ENCODE measurements at regions not wholly inside any gene's neighbourhood (a gene's known extent, or its start where the extent isn't known, plus 50 kb on each side); places are given as distances from the start of the nearest gene placed in this dataset.

GRCh38 chr13:37375724-37376123, 222.8 kb downstream of the POSTN start:
- TF ChIP-seq CTCF (IDR thresholded peaks at IDR 0.05) (no peak), POLR2AphosphoS5 (IDR thresholded peaks at IDR 0.05) (no peak), POLR2A (IDR thresholded peaks at IDR 0.05) (no peak), EP300 (IDR thresholded peaks at IDR 0.05) (no peak)

Measured in sigmoid colon (tissue), 4 donors.